ENCODE measurements at regions not wholly inside any gene's neighbourhood (a gene's known extent, or its start where the extent isn't known, plus 50 kb on each side); places are given as distances from the start of the nearest gene placed in this dataset.

DNA sequence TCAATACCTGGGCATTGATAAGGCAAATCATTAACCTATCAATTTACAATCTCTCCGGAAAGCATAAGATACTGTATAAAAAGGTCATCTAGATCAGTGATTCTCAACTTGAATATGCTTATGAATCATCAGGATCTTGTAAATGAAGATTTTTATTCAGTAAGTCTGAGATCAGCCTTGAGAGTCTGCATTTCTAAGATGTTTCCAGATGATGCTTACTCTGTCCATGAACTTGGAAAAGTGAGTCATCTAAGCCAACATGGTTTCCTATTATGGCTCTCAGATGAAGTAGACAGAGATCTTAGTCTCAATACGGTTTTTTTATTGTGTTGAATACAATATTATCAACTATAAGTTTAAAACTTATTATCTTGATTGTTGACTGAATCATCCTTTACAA lies 226.4 kb upstream of the KIRREL3 start:
- Histone ChIP-seq H3K4me3 (ENCODE audit: low read length) (no peak overlapping the region), H3K27ac (ENCODE audit: low read length) (no peak overlapping the region), H3K27me3 (ENCODE audit: low read depth, low read length) (no peaks in the 10 kb centered on the region), H3K9me3 (ENCODE audit: insufficient read depth, low read length) (no peaks in the 10 kb centered on the region), H4K20me1 (ENCODE audit: insufficient read depth, low read length) (no peaks in the 10 kb centered on the region), H2AFZ (ENCODE audit: low read depth, low read length) (no peak overlapping the region), H3K36me3 (replicated peaks; ENCODE audit: low read depth, low read length) (no peaks in the 10 kb centered on the region), H3K79me2 (ENCODE audit: low read length) (no peaks in the 10 kb centered on the region), H3K4me2 (ENCODE audit: low read length) (no peak overlapping the region), H3K4me1 (ENCODE audit: low read length) (no peaks in the 10 kb centered on the region), H3K9ac (ENCODE audit: low read length) (no peak overlapping the region)
- TF ChIP-seq, protein P1, sequence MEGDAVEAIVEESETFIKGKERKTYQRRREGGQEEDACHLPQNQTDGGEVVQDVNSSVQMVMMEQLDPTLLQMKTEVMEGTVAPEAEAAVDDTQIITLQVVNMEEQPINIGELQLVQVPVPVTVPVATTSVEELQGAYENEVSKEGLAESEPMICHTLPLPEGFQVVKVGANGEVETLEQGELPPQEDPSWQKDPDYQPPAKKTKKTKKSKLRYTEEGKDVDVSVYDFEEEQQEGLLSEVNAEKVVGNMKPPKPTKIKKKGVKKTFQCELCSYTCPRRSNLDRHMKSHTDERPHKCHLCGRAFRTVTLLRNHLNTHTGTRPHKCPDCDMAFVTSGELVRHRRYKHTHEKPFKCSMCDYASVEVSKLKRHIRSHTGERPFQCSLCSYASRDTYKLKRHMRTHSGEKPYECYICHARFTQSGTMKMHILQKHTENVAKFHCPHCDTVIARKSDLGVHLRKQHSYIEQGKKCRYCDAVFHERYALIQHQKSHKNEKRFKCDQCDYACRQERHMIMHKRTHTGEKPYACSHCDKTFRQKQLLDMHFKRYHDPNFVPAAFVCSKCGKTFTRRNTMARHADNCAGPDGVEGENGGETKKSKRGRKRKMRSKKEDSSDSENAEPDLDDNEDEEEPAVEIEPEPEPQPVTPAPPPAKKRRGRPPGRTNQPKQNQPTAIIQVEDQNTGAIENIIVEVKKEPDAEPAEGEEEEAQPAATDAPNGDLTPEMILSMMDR (IDR thresholded peaks at IDR 0.05; ENCODE audit: low read depth, low read length) = no peak
- TF ChIP-seq EZH2phosphoT487 (IDR thresholded peaks at IDR 0.05; ENCODE audit: low read depth) = no peak

DNA sequence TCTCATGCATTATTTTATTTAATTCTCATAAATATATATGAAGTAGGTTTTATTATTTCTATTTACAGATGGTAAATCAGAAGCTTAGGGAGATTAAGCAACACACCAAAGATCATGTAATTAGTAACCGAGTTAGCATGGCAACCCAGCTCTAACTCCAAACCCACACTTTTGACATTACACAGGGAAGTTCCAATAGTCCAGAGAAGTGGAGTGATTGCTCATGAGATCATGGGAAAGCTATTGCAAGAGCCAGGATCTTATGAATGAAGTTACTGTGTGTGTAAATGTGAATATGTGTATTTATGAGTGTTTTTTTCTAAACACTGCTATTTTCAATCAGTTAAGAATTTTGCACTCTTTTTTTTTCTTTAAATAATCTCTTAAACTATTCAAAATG lies 225.8 kb upstream of the KIRREL3 start:
- no peak for TF ChIP-seq EZH2phosphoT487 (IDR thresholded peaks at IDR 0.05; ENCODE audit: low read depth)
- TF ChIP-seq, protein P1 (IDR thresholded peaks at IDR 0.05; ENCODE audit: low read depth, low read length) = no peak
- no peak overlapping the region for H3K4me2 ChIP-seq (ENCODE audit: low read length)

DNA sequence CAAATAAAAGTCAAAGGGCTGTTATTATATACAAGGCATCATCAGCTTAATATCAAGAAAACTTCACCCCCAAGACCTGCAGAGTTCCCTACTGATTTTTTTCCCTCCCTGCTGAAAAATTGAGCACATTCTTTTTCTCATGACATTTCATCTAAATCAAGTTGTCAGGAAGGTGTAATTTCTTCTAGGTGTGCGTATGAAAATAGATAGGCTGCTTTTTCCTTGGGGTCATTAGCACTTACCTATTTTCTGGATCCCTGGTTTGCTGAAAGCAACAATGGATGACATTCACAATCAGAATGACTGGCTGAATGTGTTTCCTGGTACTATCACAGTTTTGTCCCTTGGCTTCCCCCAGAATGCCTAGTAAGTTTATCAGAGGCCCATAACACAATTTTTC lies 225.0 kb upstream of the KIRREL3 start:
- TF ChIP-seq, protein P1 (IDR thresholded peaks at IDR 0.05; ENCODE audit: low read depth, low read length) = no peak
- TF ChIP-seq EZH2phosphoT487 (IDR thresholded peaks at IDR 0.05; ENCODE audit: low read depth) = no peak
- H3K4me3 ChIP-seq (ENCODE audit: low read length) = no peak overlapping the region
- no peak overlapping the region for H3K27ac ChIP-seq (ENCODE audit: low read length)
- no peak overlapping the region for H3K4me2 ChIP-seq (ENCODE audit: low read length)
- no peak overlapping the region for H2AFZ ChIP-seq (ENCODE audit: low read depth, low read length)
- no peaks in the 10 kb centered on the region for H4K20me1 ChIP-seq (ENCODE audit: insufficient read depth, low read length)
- no peak overlapping the region for H3K9ac ChIP-seq (ENCODE audit: low read length)
- no peaks in the 10 kb centered on the region for H3K27me3 ChIP-seq (ENCODE audit: low read depth, low read length)
- no peaks in the 10 kb centered on the region for H3K9me3 ChIP-seq (ENCODE audit: insufficient read depth, low read length)
- H3K79me2 ChIP-seq (ENCODE audit: low read length) = no peaks in the 10 kb centered on the region
- H3K4me1 ChIP-seq (ENCODE audit: low read length) = no peaks in the 10 kb centered on the region
- H3K36me3 ChIP-seq (replicated peaks; ENCODE audit: low read depth, low read length) = no peaks in the 10 kb centered on the region

More for the DNA sequence above, 225.8 kb upstream of the KIRREL3 start:
- Histone ChIP-seq H3K4me3 (ENCODE audit: low read length) (no peak overlapping the region), H3K9me3 (ENCODE audit: insufficient read depth, low read length) (no peaks in the 10 kb centered on the region), H3K9ac (ENCODE audit: low read length) (no peak overlapping the region), H3K27me3 (ENCODE audit: low read depth, low read length) (no peaks in the 10 kb centered on the region), H3K4me1 (ENCODE audit: low read length) (no peaks in the 10 kb centered on the region), H3K79me2 (ENCODE audit: low read length) (no peaks in the 10 kb centered on the region), H3K27ac (ENCODE audit: low read length) (no peak overlapping the region), H2AFZ (ENCODE audit: low read depth, low read length) (no peak overlapping the region), H3K36me3 (replicated peaks; ENCODE audit: low read depth, low read length) (no peaks in the 10 kb centered on the region), H4K20me1 (ENCODE audit: insufficient read depth, low read length) (no peaks in the 10 kb centered on the region)

DNA sequence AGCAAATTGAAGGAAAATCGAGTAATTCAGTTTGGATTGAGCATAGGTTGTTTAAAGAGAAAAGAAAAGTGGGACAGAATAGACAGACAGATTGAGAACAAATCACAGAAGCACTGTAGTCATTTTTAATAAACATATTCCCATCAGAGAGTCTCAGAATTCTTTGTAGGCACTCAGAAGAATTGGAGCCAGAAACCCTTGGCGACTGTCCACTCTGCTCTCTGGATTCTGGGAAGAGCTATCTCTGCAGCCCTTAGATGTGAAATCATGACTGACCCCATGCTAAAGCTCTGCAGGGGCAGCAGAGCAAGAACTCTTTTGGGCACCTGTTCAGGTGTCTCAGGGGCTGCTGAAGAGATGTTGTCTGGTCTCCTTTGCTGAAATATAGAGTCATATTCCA lies 223.7 kb upstream of the KIRREL3 start:
- no peaks in the 10 kb centered on the region for H3K36me3 ChIP-seq (replicated peaks; ENCODE audit: low read depth, low read length)
- TF ChIP-seq EZH2phosphoT487 (IDR thresholded peaks at IDR 0.05; ENCODE audit: low read depth) = no peak
- TF ChIP-seq, protein P1 (IDR thresholded peaks at IDR 0.05; ENCODE audit: low read depth, low read length) = no peak
- H2AFZ ChIP-seq (ENCODE audit: low read depth, low read length) = no peak overlapping the region
- H3K27ac ChIP-seq (ENCODE audit: low read length) = no peak overlapping the region
- no peak overlapping the region for H3K9ac ChIP-seq (ENCODE audit: low read length)
- no peaks in the 10 kb centered on the region for H3K9me3 ChIP-seq (ENCODE audit: insufficient read depth, low read length)
- no peaks in the 10 kb centered on the region for H3K27me3 ChIP-seq (ENCODE audit: low read depth, low read length)
- no peak overlapping the region for H3K4me2 ChIP-seq (ENCODE audit: low read length)
- no peaks in the 10 kb centered on the region for H3K79me2 ChIP-seq (ENCODE audit: low read length)
- no peak overlapping the region for H3K4me3 ChIP-seq (ENCODE audit: low read length)
- H3K4me1 ChIP-seq (ENCODE audit: low read length) = no peaks in the 10 kb centered on the region
- H4K20me1 ChIP-seq (ENCODE audit: insufficient read depth, low read length) = no peaks in the 10 kb centered on the region

Measured in OCI-LY3 (cell line).